Activated CD4-positive, alpha-beta T cell treated with anti-CD3 and anti-CD28 coated beads for 48 hours (primary cell): ENCODE measurements at regions not wholly inside any gene's neighbourhood (a gene's known extent, or its start where the extent isn't known, plus 50 kb on each side); places are given as distances from the start of the nearest gene placed in this dataset.

ENCODE experiments used
- DNase-seq: peaks from one replicate; pipeline ENCODE4 v3.0.0-alpha.2; 2020

- DNase-seq, result no peak
Measured at GRCh38 chr20:57794600-57795341, 85.0 kb upstream of the PMEPA1 start.

DNA sequence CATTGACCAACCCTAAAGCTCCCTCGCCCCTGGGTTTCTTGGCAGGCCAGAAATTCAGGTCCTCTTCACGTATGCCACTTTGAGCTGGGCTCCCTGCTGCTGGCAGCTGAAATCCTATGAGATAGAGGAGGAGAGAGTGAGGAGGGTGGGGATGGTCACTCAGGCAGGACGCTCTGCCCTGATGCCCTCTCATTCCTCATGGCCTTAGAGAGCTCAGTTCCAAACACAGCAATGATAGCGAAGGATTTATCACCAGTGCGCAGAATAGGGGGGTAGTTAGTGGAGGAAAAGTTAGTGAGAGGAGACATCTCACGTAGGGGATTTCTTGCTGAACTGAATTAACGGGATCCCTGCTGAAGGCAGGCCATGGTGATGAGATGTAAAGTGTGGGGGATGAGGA lies 84.2 kb upstream of the PMEPA1 start:
- no peak for DNase-seq

DNA sequence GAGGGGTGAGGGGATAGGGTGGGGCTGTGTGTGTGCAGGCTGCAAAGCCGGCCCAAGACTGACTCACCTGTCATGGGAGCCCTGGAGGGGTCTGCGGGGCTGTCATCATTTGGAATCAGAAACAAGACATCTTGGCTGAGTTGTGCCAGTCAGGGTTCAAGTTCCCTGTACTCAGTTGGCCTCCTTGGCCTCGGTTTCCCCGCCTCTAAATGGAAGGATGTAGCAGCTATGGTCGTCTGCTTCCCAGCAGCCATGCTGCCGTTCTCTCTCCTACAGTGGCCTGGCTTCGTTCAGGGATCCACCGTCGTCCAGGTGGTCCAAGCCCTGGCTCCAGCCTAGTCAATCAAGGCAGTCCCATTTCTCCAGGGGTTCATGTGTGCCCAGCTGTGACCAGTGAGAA lies 83.6 kb upstream of the PMEPA1 start:
- DNase-seq, result no peak

- DNase-seq, result no peak
Measured at GRCh38 chr20:57792386-57793080, 82.7 kb upstream of the PMEPA1 start.

- no peak for DNase-seq
Measured at GRCh38 chr20:57791966-57792365, 82.2 kb upstream of the PMEPA1 start.

GRCh38 chr20:57791178-57791962 lies 81.6 kb upstream of the PMEPA1 start:
- DNase-seq, result no peak

GRCh38 chr20:57790176-57790575 lies 80.4 kb upstream of the PMEPA1 start:
- DNase-seq, result no peak

DNA sequence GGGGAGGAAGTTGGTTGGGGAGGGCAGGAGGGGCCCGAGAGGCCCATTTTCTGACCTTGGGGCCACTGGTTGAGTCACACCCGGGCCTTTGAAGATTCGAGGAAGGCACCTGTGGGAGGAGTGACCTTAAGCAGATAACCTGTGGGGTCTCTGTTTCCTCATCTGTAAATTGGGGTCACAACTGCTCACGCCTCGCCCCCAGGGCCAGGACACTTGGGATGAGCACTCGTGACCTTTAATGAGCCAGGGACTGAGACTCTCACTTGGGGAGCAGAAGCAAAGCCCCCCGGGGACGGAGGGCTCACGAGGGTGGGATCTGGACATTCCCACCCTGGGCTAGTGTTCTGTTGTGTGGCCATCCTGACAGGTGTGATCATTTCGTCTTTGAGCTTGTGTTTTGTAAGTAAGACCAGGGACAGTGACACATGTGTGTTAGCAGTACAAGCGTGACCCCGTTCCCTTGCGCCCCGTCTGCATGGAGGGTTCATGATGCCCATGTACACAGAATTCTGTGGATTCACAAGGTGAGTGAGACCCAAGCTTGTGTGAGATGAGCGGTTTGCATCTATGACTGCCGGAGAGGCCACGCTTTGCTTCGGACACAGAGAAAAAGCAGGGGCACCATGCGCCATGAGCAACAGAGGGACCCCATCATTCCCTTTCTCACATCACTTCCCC lies 79.3 kb upstream of the PMEPA1 start:
- no peak for DNase-seq

- no peak for DNase-seq
Measured at GRCh38 chr20:57787990-57788781, 78.4 kb upstream of the PMEPA1 start.

GRCh38 chr20:57787151-57787989 lies 77.6 kb upstream of the PMEPA1 start:
- DNase-seq, result no peak

- DNase-seq, result no peak
Measured at GRCh38 chr20:57786304-57786932, 76.6 kb upstream of the PMEPA1 start.

- no peak for DNase-seq
Measured at GRCh38 chr20:57785720-57786119, 75.9 kb upstream of the PMEPA1 start.

DNA sequence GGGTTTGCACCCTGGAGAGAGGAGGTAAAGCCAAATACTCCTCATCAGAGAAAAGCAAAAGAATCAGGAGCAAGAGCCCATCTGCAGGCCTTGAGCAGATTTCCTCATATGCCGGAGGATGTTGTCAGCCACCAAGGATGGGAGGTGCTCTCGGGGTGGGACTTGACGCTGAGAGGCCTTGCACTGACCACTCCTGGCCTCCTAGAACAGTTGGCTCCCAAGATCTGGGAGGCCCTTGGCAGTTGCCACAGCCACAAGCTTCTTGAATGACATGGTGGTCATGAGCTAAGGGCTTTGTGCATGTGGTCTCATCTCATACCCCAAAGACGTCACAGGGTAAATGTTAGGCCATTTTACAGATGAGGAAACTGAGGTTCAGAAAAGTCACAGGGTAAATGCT lies 75.2 kb upstream of the PMEPA1 start:
- DNase-seq, result no peak

- no peak for DNase-seq
Measured at GRCh38 chr20:57783956-57784837, 74.4 kb upstream of the PMEPA1 start.

DNA sequence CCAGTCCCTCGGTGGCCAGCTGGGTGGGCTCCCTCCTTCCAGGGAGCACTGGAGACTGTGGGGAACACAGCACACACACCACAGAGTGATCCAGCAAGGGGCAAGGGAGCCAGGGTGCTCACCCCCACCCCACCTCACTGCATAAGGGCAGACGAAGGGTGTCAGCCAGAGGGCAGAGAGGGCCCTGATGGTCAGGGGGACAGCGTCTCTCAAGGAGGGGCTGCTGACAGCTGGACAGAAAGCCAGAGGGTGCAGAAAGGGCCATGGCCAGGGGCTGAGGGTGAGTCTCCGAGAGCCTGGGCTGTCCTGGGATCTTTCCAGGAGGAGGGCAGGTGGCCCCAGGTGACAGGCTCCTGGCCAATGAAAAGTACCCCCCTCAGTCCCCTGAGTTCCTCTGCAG lies 73.4 kb upstream of the PMEPA1 start:
- no peak for DNase-seq

DNA sequence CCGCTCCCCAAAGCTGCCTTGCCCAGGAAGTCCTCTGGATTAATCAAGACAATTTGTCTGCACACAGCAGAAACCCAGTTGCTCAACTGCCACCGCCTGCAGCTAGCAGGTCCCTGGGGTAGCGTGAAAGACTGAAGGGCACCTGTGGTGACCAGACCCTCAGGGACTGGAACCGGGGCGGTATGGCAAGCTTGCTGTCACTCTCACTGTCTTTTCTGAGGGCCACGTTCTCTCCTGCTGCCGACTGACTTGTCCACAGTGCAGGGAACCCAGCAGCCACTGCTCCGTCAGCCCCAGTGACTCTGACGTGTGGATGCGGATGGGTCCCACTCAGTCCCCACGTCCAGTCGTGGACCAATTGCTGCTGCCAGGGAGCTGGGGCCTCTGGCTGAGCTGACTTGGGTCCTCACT lies 72.8 kb upstream of the PMEPA1 start:
- no peak for DNase-seq

GRCh38 chr20:57781901-57782300 lies 72.1 kb upstream of the PMEPA1 start:
- DNase-seq, result no peak

GRCh38 chr20:57780906-57781305 lies 71.1 kb upstream of the PMEPA1 start:
- DNase-seq, result no peak

- no peak for DNase-seq
Measured at GRCh38 chr20:57780398-57780797, 70.6 kb upstream of the PMEPA1 start.
